SK-N-SH treated with all-trans-retinoic acid at 6 μM for 48 hours (cell line): ENCODE measurements at regions not wholly inside any gene's neighbourhood (a gene's known extent, or its start where the extent isn't known, plus 50 kb on each side); places are given as distances from the start of the nearest gene placed in this dataset.

Experiments used
- ATAC-seq: fragments of 200-7000 bp; cut with Tn5 transposase; 3 replicates; pipeline ENCODE4 v1.9.1; 2020; ENCODE audit warnings: mild to moderate bottlenecking, moderate library complexity
- ARNTL ChIP-seq: fragments of 450-650 bp; formaldehyde crosslinking; IDR thresholded peaks from 2 replicates; pipeline ENCODE4 v1.5.0; 2020; ENCODE audit warnings: low read depth, mild to moderate bottlenecking, moderate library complexity, borderline replicate concordance
- CSDC2 ChIP-seq: fragments of 250-450 bp; sonication (Bioruptor Pico); IDR thresholded peaks from 2 replicates; pipeline ENCODE4 v1.5.0; 2020; ENCODE audit warnings: mild to moderate bottlenecking, moderate library complexity
- ESRRG ChIP-seq: fragments of 250-450 bp; sonication (Bioruptor Pico); IDR thresholded peaks from 2 replicates; pipeline ENCODE4 v1.6.1; 2021; ENCODE audit warnings: mild to moderate bottlenecking
- GLIS3 ChIP-seq: fragments of 250-450 bp; sonication (Bioruptor Pico); IDR thresholded peaks from 2 replicates; pipeline ENCODE4 v1.5.0; 2020; ENCODE audit warnings: mild to moderate bottlenecking, moderate library complexity
- ISL1 ChIP-seq: fragments of 250-450 bp; sonication (Bioruptor Pico); IDR thresholded peaks from 2 replicates; pipeline ENCODE4 v2.1.2; 2022; ENCODE audit warnings: mild to moderate bottlenecking, moderate library complexity
- OSR1 ChIP-seq: fragments of 250-450 bp; sonication (Bioruptor Pico); IDR thresholded peaks from 2 replicates; pipeline ENCODE4 v1.8.0; 2022; ENCODE audit warnings: moderate library complexity, mild to moderate bottlenecking, inconsistent platforms
- PPARA ChIP-seq: fragments of 250-450 bp; sonication (Bioruptor Pico); IDR thresholded peaks from 2 replicates; pipeline ENCODE4 v1.5.0; 2020; ENCODE audit warnings: mild to moderate bottlenecking, borderline replicate concordance
- RARB ChIP-seq: fragments of 250-450 bp; sonication (Bioruptor Pico); IDR thresholded peaks from 2 replicates; pipeline ENCODE4 v1.8.0; 2021; ENCODE audit warnings: mild to moderate bottlenecking, moderate library complexity
- SNAI2 ChIP-seq: fragments of 250-450 bp; sonication (Bioruptor Pico); IDR thresholded peaks from 2 replicates; pipeline ENCODE4 v1.5.0; 2020; ENCODE audit warnings: mild to moderate bottlenecking, moderate library complexity
- TCF4 ChIP-seq: fragments of 250-450 bp; sonication (Bioruptor Pico); IDR thresholded peaks from 2 replicates; pipeline ENCODE4 v1.8.0; 2021; ENCODE audit warnings: mild to moderate bottlenecking, moderate library complexity, borderline replicate concordance
- TOX ChIP-seq: fragments of 250-450 bp; sonication (Bioruptor Pico); IDR thresholded peaks from 2 replicates; pipeline ENCODE4 v1.8.0; 2021; ENCODE audit warnings: mild to moderate bottlenecking, moderate library complexity, borderline replicate concordance
- ZFP3 ChIP-seq: fragments of 250-450 bp; sonication (Bioruptor Pico); IDR thresholded peaks from 2 replicates; pipeline ENCODE4 v1.5.0; 2020; ENCODE audit warnings: mild to moderate bottlenecking, moderate library complexity
- ZFP30 ChIP-seq: fragments of 450-650 bp; formaldehyde crosslinking; IDR thresholded peaks from 2 replicates; pipeline ENCODE4 v1.5.0; 2022; ENCODE audit warnings: mild to moderate bottlenecking, moderate library complexity
- ZNF565 ChIP-seq: fragments of 450-650 bp; formaldehyde crosslinking; conservative IDR thresholded peaks from 2 replicates; pipeline ENCODE4 v1.5.0; 2020; ENCODE audit warnings: low read depth, mild to moderate bottlenecking, moderate library complexity
- ZNF70 ChIP-seq: fragments of 450-650 bp; formaldehyde crosslinking; IDR thresholded peaks from 2 replicates; pipeline ENCODE4 v1.5.0; 2020; ENCODE audit warnings: mild to moderate bottlenecking, moderate library complexity
- ZNF8 ChIP-seq: fragments of 450-650 bp; formaldehyde crosslinking; IDR thresholded peaks from 2 replicates; pipeline ENCODE4 v1.5.0; 2020; ENCODE audit warnings: mild to moderate bottlenecking, moderate library complexity
- TF ChIP-seq, protein P1 (sequence below): fragments of 250-450 bp; sonication (Bioruptor Pico); IDR thresholded peaks from 2 replicates; pipeline ENCODE4 v1.5.1; 2021; ENCODE audit warnings: mild to moderate bottlenecking, moderate library complexity
- TF ChIP-seq, protein P2 (sequence below): fragments of 250-450 bp; sonication (Bioruptor Pico); IDR thresholded peaks from 2 replicates; pipeline ENCODE4 v1.5.0; 2020; ENCODE audit warnings: mild to moderate bottlenecking, moderate library complexity
- TF ChIP-seq, protein P3 (sequence below): fragments of 250-450 bp; sonication (Bioruptor Pico); IDR thresholded peaks from 2 replicates; pipeline ENCODE4 v1.8.0; 2020; ENCODE audit warnings: mild to moderate bottlenecking, moderate library complexity, borderline replicate concordance
- TF ChIP-seq, protein P4 (sequence below): fragments of 250-450 bp; sonication (Bioruptor Pico); IDR thresholded peaks from 2 replicates; pipeline ENCODE4 v1.8.0; 2021; ENCODE audit warnings: low read depth, mild to moderate bottlenecking, moderate library complexity, borderline replicate concordance
- TF ChIP-seq, protein P5 (sequence below): fragments of 250-450 bp; sonication (Bioruptor Pico); IDR thresholded peaks from 2 replicates; pipeline ENCODE4 v1.5.1; 2020; ENCODE audit warnings: low read depth, mild to moderate bottlenecking, moderate library complexity

DNA sequence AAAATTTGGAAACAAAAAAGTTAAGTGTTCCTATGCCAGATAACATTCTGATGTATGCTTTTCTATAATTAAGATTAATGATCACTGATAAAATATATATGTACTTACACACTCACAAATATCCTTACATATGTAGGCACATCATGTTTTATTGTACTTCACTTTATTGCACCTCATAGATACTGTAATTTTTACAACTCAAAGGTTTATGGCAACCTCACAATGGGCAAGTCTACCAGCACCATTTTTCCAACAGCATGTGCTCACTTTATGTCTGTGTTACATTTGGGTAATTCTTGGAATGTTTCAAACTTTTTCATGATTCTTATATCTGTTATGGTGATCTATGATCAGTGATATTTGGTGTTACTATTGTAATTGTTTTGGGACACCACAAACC, 57.8 kb upstream of the GPRIN3 start:
- ATAC-seq, result no peak
- TF ChIP-seq ZNF70 (no peak), TCF4 (CRISPR knock-in tag) (no peak), TOX (CRISPR knock-in tag) (no peak), ARNTL (CRISPR knock-in tag) (no peak), GLIS3 (CRISPR knock-in tag) (no peak), OSR1 (CRISPR knock-in tag) (no peak), ISL1 (CRISPR knock-in tag) (no peak), PPARA (CRISPR knock-in tag) (no peak), ZFP30 (CRISPR knock-in tag) (no peak), SNAI2 (CRISPR knock-in tag) (no peak), ESRRG (CRISPR knock-in tag) (no peak), ZFP3 (CRISPR knock-in tag) (no peak), CSDC2 (CRISPR knock-in tag) (no peak)
- TF ChIP-seq, protein P1, sequence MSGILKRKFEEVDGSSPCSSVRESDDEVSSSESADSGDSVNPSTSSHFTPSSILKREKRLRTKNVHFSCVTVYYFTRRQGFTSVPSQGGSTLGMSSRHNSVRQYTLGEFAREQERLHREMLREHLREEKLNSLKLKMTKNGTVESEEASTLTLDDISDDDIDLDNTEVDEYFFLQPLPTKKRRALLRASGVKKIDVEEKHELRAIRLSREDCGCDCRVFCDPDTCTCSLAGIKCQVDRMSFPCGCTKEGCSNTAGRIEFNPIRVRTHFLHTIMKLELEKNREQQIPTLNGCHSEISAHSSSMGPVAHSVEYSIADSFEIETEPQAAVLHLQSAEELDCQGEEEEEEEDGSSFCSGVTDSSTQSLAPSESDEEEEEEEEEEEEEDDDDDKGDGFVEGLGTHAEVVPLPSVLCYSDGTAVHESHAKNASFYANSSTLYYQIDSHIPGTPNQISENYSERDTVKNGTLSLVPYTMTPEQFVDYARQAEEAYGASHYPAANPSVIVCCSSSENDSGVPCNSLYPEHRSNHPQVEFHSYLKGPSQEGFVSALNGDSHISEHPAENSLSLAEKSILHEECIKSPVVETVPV (CRISPR knock-in tag), result no peak
- TF ChIP-seq, protein P2, sequence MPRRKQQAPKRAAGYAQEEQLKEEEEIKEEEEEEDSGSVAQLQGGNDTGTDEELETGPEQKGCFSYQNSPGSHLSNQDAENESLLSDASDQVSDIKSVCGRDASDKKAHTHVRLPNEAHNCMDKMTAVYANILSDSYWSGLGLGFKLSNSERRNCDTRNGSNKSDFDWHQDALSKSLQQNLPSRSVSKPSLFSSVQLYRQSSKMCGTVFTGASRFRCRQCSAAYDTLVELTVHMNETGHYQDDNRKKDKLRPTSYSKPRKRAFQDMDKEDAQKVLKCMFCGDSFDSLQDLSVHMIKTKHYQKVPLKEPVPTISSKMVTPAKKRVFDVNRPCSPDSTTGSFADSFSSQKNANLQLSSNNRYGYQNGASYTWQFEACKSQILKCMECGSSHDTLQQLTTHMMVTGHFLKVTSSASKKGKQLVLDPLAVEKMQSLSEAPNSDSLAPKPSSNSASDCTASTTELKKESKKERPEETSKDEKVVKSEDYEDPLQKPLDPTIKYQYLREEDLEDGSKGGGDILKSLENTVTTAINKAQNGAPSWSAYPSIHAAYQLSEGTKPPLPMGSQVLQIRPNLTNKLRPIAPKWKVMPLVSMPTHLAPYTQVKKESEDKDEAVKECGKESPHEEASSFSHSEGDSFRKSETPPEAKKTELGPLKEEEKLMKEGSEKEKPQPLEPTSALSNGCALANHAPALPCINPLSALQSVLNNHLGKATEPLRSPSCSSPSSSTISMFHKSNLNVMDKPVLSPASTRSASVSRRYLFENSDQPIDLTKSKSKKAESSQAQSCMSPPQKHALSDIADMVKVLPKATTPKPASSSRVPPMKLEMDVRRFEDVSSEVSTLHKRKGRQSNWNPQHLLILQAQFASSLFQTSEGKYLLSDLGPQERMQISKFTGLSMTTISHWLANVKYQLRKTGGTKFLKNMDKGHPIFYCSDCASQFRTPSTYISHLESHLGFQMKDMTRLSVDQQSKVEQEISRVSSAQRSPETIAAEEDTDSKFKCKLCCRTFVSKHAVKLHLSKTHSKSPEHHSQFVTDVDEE, result no peak
- TF ChIP-seq, protein P3, sequence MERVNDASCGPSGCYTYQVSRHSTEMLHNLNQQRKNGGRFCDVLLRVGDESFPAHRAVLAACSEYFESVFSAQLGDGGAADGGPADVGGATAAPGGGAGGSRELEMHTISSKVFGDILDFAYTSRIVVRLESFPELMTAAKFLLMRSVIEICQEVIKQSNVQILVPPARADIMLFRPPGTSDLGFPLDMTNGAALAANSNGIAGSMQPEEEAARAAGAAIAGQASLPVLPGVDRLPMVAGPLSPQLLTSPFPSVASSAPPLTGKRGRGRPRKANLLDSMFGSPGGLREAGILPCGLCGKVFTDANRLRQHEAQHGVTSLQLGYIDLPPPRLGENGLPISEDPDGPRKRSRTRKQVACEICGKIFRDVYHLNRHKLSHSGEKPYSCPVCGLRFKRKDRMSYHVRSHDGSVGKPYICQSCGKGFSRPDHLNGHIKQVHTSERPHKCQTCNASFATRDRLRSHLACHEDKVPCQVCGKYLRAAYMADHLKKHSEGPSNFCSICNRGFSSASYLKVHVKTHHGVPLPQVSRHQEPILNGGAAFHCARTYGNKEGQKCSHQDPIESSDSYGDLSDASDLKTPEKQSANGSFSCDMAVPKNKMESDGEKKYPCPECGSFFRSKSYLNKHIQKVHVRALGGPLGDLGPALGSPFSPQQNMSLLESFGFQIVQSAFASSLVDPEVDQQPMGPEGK (CRISPR knock-in tag), result no peak
- TF ChIP-seq, all 23 proteins: peak for 0

DNA sequence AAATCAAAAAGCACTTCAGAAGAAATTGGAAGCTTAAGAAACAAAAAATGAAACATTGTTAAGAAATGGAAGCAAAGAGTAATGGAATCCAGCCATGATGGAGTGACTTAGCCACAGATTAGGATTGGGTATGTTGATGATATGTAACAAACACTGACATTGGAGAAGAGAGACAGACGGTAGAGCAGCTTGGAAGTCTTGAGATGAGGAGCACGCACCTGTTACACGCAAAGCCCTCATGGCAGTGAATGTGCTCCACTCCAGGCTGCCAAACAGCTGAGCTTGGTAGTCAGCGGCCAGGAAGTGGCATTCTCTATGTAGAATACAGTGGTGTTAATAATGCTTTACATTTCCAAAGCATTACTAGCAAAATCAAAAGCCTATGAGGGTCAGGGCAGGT, 56.9 kb upstream of the GPRIN3 start:
- no peak for ATAC-seq

More for the DNA sequence above, 56.9 kb upstream of the GPRIN3 start:
- no peak for TF ChIP-seq GLIS3 (CRISPR knock-in tag)
- TF ChIP-seq, protein P3 (CRISPR knock-in tag), result no peak
- TF ChIP-seq, protein P2, result no peak
- TF ChIP-seq, protein P4, sequence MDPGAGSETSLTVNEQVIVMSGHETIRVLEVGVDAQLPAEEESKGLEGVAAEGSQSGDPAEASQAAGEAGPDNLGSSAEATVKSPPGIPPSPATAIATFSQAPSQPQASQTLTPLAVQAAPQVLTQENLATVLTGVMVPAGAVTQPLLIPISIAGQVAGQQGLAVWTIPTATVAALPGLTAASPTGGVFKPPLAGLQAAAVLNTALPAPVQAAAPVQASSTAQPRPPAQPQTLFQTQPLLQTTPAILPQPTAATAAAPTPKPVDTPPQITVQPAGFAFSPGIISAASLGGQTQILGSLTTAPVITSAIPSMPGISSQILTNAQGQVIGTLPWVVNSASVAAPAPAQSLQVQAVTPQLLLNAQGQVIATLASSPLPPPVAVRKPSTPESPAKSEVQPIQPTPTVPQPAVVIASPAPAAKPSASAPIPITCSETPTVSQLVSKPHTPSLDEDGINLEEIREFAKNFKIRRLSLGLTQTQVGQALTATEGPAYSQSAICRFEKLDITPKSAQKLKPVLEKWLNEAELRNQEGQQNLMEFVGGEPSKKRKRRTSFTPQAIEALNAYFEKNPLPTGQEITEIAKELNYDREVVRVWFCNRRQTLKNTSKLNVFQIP (CRISPR knock-in tag), result no peak
- TF ChIP-seq TCF4 (CRISPR knock-in tag), result no peak
- TF ChIP-seq, protein P5, sequence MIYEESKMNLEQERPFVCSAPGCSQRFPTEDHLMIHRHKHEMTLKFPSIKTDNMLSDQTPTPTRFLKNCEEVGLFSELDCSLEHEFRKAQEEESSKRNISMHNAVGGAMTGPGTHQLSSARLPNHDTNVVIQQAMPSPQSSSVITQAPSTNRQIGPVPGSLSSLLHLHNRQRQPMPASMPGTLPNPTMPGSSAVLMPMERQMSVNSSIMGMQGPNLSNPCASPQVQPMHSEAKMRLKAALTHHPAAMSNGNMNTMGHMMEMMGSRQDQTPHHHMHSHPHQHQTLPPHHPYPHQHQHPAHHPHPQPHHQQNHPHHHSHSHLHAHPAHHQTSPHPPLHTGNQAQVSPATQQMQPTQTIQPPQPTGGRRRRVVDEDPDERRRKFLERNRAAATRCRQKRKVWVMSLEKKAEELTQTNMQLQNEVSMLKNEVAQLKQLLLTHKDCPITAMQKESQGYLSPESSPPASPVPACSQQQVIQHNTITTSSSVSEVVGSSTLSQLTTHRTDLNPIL (CRISPR knock-in tag), result no peak
- TF ChIP-seq ZNF8 (CRISPR knock-in tag), result no peak
- TF ChIP-seq SNAI2 (CRISPR knock-in tag), result no peak
- TF ChIP-seq, protein P1 (CRISPR knock-in tag), result no peak
- TF ChIP-seq ZFP30 (CRISPR knock-in tag), result no peak
- TF ChIP-seq ZFP3 (CRISPR knock-in tag), result no peak
- no peak for TF ChIP-seq ZNF70
- no peak for TF ChIP-seq ARNTL (CRISPR knock-in tag)
- TF ChIP-seq PPARA (CRISPR knock-in tag), result no peak
- TF ChIP-seq RARB (CRISPR knock-in tag), result no peak
- no peak for TF ChIP-seq TOX (CRISPR knock-in tag)
- TF ChIP-seq CSDC2 (CRISPR knock-in tag), result no peak
- no peak for TF ChIP-seq ZNF565 (CRISPR knock-in tag)
- TF ChIP-seq, all 23 proteins: peak for 0
